ENCODE measurements at regions not wholly inside any gene's neighbourhood (a gene's known extent, or its start where the extent isn't known, plus 50 kb on each side); places are given as distances from the start of the nearest gene placed in this dataset.

DNA sequence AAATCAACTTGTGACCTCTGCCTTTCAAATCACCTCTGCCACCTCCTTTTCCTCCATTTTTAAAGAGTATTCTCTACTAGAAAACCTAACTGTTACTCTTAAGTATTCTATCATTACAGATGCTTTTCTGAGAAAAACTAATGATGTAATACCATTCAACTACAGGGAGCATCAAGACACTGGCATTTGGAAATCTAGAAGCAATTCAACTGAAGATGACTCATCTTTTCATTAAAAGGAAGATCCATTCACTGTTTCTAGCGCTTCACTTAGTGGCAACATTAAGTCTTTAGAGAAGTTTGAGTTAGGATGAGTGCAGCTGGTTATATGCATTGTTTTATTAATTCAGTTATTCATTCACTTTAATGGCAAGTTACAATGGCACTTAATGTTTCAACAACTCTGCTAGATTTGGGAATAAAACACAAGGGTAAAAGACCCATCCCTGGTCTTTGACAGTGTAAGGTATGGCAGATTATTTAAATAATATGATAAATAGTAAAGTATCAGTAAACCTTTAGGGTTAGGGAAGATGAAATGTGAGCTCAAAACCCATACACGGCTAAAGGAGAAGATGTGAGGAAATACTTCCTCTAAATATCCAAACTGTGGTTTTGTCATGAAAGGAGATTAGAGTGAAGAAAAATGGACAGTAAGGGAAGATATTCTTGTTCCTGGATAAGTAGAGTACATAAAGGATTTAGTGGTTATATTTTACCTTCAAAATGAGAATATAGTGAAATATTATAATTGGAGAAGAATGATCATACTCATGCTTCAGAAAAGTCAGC, 61.7 kb downstream of the KCNJ2 start:
- intact Hi-C loops (cut with DNase I), result no loop called here
- DNase-seq (ENCODE audit: low spot score), result no peak

DNA sequence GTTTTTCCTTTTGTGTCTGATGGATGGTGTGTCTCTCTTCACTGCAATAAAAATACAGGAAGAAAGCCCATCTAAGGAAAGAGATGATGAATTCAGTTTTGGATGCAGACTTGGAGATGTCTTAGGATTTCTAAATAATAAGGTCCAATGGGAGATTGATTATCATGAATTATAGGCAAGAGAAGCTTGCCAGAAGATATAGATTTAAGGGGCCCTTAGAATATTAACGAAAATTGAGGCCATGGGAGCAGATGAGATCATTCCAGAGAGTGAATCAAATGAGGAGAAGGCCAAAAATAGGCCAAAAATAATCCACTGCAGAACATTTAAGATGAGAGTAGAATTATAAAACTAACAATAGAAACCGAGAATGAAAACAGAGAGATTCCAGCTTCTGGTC, 63.1 kb downstream of the KCNJ2 start:
- intact Hi-C loops (cut with DNase I), result no loop called here
- DNase-seq (ENCODE audit: low spot score), result no peak

DNA sequence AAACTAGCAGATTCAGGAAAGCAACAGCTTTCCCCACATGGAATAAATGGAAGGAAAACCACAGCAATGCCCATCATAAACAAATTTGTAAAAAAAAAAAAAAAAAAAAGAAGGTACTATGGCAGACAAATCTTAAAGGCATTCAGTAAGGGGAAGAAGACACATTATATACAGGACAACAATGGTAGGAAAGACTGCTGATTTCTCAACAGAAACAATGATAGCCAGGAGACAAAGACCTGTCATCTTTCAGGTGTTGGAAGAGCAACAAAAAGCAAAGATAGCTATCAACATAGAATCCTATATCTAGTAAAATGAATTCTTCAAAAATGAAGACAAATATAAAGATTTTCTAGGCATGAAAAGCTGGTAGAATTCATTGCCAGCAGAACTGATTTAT, 65.9 kb downstream of the KCNJ2 start:
- no peak for DNase-seq (ENCODE audit: low spot score)
- intact Hi-C loops (cut with DNase I), result no loop called here

DNA sequence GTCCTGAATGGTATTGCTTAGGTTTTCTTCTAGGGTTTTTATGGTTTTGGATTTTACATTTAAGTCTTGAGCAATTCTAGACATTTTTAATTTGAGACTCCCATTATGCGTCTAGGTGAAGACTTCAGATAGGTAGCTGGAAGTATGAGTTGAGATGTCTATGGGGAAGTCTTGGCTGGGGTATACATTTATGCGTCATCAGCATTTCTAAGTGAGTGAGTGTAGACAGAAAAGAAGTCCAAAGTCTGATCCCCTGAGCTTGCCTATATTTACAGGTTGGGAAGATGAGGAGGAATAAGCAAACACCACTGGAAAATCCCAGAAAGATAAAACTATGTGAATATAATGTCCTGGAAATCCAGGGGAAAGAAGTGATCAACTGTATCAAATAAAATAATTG, 68.9 kb downstream of the KCNJ2 start:
- intact Hi-C loops (cut with DNase I), result no loop called here
- DNase-seq (ENCODE audit: low spot score), result no peak

DNA sequence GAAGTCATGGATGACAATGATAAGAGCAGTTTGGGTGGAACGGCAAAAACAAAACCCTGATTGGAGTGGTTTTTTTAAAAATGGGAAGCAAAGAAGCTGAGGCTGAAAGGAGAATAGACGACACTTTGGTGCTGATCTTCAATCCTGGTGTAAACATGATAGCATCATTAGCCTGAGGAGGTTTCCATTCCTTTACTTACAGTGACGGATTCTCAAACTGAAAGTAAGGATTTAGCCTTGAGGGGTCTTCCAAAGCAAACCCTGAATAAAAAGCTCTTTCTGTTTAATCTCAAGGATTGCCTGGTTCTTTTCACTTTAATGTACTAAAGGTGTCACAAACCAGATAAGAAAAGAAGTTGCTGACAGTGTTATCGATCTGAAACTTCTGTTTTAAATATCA, 69.3 kb downstream of the KCNJ2 start:
- DNase-seq (ENCODE audit: low spot score), result no peak
- intact Hi-C loops (cut with DNase I), result no loop called here

DNA sequence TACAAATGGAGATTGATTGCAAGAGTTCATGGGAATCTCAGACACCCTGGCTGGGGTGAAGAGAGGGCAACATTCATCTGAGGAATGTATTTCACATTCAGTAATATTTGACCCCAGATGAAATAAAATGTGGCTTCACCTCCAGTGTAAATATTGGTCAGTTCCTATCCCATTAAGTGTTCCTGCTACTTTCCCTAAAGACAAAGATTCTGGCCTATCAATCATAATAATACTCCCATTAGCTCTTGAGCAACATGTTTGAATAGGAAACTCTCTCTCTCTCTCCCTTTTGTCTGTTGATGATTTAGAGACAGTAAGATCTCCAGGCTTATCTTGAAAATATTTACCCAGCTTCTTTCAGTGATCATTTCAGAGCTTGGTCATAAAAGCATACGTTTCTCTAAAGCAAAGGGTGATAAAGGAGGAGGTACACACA, 70.1 kb downstream of the KCNJ2 start:
- intact Hi-C loops (cut with DNase I), result no loop called here
- no peak for DNase-seq (ENCODE audit: low spot score)

DNA sequence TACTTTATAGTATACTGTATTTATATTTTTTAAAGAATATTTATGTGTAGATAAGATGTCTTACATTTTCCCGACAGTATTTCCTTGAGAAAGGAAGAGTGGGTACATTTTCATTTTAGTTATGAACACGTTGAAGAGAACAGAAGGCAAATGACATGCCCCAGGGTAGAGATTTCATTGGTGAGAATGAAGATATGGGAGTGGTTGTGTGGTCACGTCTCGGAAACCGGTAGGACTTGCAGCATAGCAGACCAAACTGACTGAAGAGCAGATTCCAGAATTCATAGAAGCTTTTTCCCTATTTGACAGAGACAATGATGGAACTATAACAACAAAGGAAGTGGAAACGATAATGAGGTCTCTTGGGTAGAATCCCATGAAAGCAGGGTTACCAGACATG, 71.7 kb downstream of the KCNJ2 start:
- DNase-seq (ENCODE audit: low spot score), result no peak
- intact Hi-C loops (cut with DNase I), result no loop called here

DNA sequence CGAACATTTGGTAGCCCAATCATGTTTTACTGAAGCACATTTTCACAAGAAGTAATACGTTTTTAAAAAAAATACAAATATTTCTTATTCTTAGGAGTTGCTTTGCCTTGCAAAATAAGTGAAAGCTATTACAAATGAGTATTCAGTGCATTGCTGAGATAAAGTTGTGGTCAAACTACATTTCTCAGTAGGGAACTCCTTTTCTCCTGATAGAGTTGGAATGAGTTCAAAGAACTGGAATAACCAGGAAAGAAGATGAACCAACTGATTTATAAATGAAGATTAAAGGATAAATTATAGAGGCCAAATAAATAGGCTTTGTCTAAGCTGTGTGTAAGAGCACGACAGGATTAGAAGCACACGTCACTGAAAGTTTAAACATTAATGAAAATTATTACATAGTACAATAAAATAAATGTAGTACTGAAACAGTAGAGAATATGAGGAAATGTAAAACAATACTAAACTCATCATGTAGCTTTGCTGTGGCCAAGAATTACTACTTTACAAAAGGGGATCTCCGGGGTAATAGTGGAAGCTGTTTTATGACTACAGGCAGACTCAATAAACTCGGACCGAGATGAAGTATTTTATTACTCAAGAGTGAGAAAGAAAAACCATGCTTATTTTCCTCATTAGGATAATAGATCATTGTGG, 73.6 kb downstream of the KCNJ2 start:
- intact Hi-C loops (cut with DNase I), result no loop called here
- DNase-seq (ENCODE audit: low spot score), result no peak

DNA sequence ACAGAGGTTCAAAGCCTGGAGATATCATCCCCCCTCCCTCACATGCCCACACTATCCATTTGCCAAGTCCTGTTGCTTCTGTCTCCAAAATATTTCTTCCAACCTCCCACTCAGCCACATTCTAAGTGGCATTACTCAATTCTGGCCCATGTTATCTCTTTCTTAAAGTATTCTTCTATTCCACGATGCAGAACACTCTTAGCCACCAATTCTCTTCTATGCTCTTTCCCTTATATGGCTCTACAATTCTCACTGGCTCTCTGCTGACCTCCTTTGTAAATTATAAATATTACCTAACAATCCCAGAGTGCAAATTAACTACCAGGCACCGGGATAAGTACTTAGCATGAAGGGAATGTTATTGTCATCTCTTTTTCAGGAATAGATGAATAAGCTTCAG, 82.4 kb downstream of the KCNJ2 start:
- intact Hi-C loops (cut with DNase I), result no loop called here
- DNase-seq (ENCODE audit: low spot score), result no peak

DNA sequence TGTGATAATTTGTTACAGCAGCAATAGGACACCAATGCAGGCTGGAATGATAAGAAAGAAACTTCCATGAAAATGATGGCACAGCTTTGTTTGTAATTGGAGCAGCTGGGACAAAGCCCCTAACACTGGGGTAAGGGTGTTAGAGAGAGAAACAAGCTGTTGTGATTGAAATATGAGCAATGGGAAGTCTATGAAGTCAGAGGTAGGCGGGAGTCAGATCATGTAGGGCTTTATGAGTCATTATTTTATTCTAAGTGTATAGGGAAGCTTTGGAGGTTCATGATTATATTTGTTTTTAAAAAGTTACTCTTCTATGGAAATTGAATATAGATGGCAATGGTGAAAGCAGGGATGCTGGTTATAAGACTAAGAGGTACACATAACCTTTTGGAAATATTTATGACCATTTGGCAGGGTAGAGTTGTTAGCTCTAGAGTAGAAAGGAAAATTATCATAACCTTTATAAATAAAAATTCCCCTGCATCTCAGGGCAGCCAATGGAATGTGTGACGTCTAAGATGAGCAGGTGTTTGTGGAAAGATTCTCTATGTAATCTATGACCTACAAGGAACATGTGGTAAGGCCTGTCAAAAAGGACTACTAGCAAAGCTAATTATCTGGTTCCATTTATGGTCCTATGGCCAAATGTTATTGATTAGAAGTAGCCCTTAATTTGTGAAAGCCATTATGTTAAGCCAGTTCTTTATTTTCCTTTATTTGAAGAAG, 85.6 kb downstream of the KCNJ2 start:
- DNase-seq (ENCODE audit: low spot score), result no peak
- intact Hi-C loops (cut with DNase I), result no loop called here

DNA sequence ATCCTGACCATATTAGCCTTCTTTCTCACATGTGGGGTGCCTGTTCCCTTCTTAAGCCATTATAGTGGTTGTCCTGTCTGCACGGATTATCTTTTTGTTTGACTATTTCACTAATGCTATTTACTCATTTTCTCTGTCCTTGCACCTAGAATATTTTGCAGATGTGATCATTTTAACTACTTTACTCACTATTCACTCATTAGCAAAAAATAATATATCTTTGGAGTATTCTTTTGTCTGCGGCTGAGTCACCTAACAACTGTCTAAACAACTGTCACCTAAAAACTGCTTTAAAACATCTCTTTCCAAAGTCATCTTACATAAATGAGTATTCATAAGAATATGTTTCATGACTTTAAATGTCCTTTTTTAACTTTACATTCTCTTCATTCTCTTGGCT, 87.4 kb downstream of the KCNJ2 start:
- intact Hi-C loops (cut with DNase I), result no loop called here

DNA sequence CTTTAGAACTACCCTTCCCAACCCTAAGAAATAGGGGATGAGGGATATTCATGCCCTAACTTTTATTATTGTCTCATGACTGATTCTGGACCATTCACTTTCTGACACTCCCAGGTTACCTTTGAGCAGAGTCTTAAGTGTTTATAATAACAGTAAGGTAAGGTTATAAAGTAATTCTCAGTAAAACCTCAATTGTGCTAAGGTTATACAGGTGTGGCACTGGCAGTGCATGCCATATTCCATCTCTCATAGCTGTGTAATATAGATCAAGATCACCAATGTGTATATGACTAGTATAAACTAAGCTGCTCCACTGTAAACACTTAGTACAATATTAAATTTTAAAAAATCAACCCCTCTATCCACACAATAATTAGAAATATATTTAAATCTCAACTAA, 89.1 kb downstream of the KCNJ2 start:
- intact Hi-C loops (cut with DNase I), result no loop called here
- no peak for DNase-seq (ENCODE audit: low spot score)

More for the DNA sequence above, 87.4 kb downstream of the KCNJ2 start:
- no peak for DNase-seq (ENCODE audit: low spot score)

DNA sequence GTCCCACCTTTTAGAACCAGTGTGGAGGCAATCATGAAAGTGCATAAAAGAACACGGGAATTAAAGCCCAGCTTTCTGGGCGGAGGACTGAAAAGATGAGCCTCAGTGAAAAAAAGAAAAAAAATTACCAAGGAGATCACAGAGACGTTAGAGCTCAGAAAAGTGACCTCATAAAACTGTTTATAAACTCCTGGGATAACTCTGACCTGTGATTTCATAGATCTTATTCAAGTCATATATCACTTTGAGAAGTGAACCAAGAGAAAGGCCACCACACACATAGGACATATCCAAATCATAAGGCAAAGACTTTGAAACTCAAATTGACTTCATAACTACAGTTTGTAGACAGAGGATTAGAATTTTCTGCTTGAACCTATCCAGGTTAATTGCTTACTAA, 90.1 kb downstream of the KCNJ2 start:
- no peak for DNase-seq (ENCODE audit: low spot score)
- intact Hi-C loops (cut with DNase I), result no loop called here

DNA sequence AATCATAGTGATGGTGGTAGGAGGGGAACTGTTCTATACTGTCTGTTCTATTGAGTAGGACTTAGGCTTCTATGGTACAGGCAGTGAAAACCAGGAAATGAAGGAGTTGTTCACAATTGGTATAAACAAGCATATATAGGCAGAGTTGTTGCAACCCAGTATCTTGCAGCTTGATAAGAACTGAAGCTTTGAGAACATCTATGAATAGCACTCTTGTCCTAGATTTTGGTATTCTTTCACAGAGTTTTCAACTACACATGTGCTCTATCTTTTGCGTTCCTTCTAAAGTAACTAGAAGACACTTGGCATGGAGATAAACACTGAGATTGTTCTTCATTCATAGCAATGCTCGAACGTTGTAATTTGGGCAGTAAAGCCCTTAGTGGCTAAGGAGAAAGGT, 91.8 kb downstream of the KCNJ2 start:
- DNase-seq (ENCODE audit: low spot score), result no peak
- intact Hi-C loops (cut with DNase I), result no loop called here

DNA sequence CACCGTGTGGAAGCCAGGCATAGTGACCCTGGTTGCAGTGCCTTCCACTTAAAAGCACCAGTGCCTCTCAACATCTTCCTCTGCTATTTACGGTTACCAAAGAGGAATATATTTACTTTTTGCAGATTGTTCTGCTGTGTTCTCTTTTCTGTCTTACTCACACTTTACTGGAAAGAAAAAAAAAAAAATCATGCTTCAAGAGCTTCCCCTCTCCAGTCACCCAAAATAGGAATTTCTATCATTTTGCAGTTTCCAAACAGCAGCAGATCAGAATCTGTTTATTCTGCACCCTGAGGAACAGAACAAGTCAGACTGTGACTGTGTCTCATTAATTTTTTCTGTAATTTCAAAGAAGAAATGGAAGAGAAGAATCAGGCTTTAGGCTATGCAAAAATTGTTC, 96.1 kb downstream of the KCNJ2 start:
- intact Hi-C loops (cut with DNase I), result no loop called here
- no peak for DNase-seq (ENCODE audit: low spot score)

DNA sequence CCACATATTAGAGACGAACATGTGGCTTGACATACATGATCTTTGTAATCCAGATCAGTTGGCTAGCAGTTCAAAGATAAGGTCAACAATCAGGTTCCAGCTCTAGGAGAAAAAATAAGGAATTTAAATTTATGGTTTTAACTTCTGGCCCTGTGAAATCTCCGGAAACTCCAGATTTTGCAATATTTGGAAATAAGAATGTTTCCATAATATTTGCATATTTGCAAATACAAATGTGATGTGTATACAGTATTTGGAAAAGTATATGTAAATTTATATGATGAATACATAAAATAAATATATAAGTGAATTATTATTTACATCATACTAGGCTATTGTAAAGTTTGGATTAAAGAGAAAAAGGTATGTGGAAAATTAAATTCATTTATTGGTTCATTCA, 97.1 kb downstream of the KCNJ2 start:
- no peak for DNase-seq (ENCODE audit: low spot score)
- intact Hi-C loops (cut with DNase I), result no loop called here

DNA sequence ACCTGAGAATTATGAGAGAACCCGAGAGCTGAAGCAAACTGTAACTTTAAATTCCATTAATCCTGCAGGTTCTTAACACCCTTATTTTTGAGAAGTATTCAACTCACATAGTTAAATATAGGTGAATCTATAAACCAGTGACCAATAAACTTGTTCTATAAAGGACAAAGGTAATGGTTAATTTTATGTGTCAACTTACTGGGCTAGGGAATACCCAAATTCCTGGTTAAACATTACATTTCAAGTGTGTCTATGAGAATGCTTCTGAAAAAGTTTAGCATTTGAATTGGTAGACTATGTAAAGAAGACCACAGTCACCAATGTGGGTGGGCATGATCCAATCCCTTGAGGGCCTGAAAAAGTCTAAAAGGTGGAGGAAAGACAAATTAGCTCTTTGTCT, 99.1 kb downstream of the KCNJ2 start:
- intact Hi-C loops (cut with DNase I), result no loop called here
- no peak for DNase-seq (ENCODE audit: low spot score)

DNA sequence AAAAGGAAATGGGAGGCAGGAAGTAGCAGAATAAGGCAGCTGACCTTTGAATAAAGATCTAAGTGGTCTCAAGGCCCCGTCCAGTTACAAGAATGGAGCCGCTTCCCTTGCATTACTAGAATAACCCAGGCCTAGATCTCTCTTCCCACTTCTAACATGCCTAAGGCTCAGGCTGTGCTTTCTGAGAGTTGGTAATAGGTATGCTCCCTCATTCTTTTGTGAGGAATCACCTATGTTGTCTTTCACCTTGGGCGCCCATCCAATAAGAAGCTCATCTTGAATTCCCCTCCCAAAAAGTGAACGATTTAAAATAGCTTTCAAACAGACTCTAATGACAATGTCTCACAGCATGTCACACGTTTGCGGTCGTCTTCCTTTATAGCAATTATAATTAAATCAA, 101.2 kb downstream of the KCNJ2 start:
- DNase-seq (ENCODE audit: low spot score), result no peak
- intact Hi-C loops (cut with DNase I), result no loop called here

DNA sequence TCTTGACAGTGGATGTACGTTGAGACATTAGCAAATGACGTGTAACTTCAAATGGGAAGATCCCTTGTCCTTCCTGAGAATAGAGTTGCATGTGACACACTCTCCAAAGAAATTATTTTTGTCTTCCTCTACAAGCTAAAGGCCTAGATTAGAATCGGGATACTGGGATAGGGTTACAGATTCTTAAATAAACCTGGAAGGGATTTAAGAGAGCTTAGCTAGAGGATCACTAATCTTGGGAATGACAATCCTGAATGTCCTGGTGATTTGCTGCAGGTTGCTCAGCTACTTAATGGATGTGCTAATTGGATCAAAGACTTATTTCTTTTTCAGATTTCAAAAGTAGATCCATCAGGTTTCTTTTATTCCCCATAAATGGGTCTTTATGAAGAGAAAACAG, 101.9 kb downstream of the KCNJ2 start:
- intact Hi-C loops (cut with DNase I), result no loop called here
- DNase-seq (ENCODE audit: low spot score), result no peak

DNA sequence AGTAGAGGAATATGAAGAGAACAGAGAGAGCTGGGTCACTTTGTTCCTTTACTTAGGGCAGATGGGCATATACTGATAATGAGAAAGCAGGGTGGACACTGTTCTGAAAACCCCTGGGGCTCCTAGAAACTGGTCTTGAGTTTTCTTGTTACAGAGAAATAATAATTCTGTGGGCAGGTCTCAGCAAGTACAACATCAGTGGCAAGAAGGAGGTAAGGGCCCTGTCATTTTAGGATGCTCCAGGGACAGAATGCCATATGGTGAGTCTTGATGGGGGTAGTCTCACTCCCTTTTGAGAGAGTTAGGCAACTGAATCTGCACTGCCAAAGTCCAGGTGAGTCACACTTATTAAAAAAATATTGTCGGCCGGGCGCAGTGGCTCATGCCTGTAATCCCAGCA, 102.3 kb downstream of the KCNJ2 start:
- no peak for DNase-seq (ENCODE audit: low spot score)
- intact Hi-C loops (cut with DNase I), result no loop called here

DNA sequence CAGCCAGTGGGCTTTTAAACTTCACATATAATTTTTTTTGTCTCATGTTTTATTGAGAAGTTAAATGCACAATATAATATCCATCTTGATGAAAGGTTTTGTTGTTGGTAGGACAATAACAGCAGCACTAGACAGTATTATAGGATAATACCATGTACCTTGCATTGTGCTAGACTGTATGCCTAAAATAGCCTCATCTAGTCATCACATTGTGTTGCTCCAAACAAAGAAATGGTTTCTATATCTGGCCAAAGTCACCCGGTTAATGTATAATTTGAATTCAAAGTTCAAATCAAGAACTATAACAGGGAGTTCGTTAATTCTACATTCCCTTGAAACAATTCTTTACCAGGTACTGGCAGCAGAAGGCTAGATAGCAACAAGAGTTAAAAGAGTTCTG, 104.9 kb downstream of the KCNJ2 start:
- intact Hi-C loops (cut with DNase I), result no loop called here
- no peak for DNase-seq (ENCODE audit: low spot score)

All from posterior vena cava (tissue), 2 donors.